ENCODE measurements at regions not wholly inside any gene's neighbourhood (a gene's known extent, or its start where the extent isn't known, plus 50 kb on each side); places are given as distances from the start of the nearest gene placed in this dataset.

DNA sequence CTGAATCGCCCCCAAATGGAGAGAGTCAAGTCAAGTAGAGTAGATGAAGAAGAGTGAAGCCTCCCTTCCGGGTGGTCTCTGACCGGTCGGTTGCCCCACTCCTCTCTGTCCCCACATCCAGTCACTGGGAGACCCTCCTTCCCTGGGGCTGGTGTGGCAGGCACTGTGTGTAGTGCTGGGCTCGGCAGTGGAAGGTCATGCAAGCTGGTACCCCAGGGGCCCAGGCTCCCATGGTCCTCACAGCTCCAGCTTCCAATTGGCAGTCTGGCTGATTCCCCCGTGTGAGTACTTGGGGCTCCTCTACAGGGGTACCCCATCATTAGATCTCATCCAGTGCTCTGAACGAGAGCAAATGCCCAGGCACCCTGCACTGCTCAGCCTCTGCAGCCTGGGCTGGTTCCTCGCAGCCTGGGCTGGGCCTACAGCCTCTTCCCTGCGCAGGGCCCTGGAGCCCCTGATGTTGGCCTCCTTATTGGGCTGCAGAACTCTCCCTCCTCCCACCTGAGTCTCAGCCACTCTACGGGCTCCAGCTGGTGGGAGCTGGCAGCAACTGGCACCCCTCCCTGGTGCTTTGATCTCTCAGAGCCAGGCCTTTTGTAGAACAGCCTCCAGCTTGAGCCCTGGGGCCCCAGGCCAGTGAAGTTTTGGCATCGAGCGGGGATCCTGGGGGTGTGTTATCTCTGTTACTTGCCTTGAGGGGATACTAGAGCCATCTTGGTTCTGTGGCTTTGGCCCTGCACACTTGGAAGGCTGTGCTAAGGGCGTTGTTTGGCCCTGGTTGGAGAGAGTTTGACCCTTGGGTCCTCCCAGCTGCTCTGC lies 187.8 kb upstream of the HDAC4 start:
- H3K4me3 ChIP-seq, result no peak overlapping the region
- H3K9ac ChIP-seq (ENCODE audit: insufficient read depth in 1 of 2, low read depth in 2 of 2, low read length in 2 of 2), result no peak overlapping the region
- no peak overlapping the region for H2AFZ ChIP-seq (ENCODE audit: low read depth, low read length)
- H4K20me1 ChIP-seq (replicated peaks; ENCODE audit: control insufficient read depth, insufficient read depth, low read length), result 0 out of 2 replicates have a peak, but pooled peaks cover 3% of the 10 kb centered on the region
- no peaks in the 10 kb centered on the region for H3K36me3 ChIP-seq (ENCODE audit: control insufficient read depth, insufficient read depth, low read length)
- no peak for ATAC-seq
- DNase-seq (ENCODE audit: extremely low read depth in 1 of 4, low spot score in 3 of 4), result no peak
- no peaks in the 10 kb centered on the region for H3K9me1 ChIP-seq (ENCODE audit: control insufficient read depth, insufficient read depth, low read length)
- H3K9me3 ChIP-seq (replicated peaks; ENCODE audit: control insufficient read depth, insufficient read depth, low read depth, low read length), result no peaks in the 10 kb centered on the region
- no peaks in the 10 kb centered on the region for H3K79me2 ChIP-seq (ENCODE audit: control insufficient read depth, insufficient read depth, low read length)
- 0% methylated on average over 6 of the region's 13 CpGs for WGBS (ENCODE audit: insufficient coverage, low coverage, missing lambda C conversion rate)
- BruUV-seq (replicated peaks), result no TSS peak
- in situ Hi-C loops (cut with MboI), result no loop called here
- no peak overlapping the region for H3K4me2 ChIP-seq (ENCODE audit: insufficient read depth, low read length)
- peaks cover 0 to 38% of the 10 kb centered on the region in 2 experiments; a peak in 4 of 5 replicates for H3K27me3 ChIP-seq (ENCODE audit: control insufficient read depth in 2 of 2, insufficient read depth in 2 of 2, low read length in 2 of 2)
- TF ChIP-seq CBX5 (IDR thresholded peaks at IDR 0.05; ENCODE audit: borderline replicate concordance, low read depth) (no peak), RNF2 (IDR thresholded peaks at IDR 0.05) (no peak), ZNF507 (tag; conservative IDR thresholded peaks at IDR 0.05) (no peak), ZKSCAN8 (CRISPR knock-in tag; IDR thresholded peaks at IDR 0.05) (no peak), ZZZ3 (IDR thresholded peaks at IDR 0.05) (no peak), XRCC4 (IDR thresholded peaks at IDR 0.05; ENCODE audit: extremely low read depth, insufficient read depth, insufficient read length) (no peak)
- TF ChIP-seq, protein P1, sequence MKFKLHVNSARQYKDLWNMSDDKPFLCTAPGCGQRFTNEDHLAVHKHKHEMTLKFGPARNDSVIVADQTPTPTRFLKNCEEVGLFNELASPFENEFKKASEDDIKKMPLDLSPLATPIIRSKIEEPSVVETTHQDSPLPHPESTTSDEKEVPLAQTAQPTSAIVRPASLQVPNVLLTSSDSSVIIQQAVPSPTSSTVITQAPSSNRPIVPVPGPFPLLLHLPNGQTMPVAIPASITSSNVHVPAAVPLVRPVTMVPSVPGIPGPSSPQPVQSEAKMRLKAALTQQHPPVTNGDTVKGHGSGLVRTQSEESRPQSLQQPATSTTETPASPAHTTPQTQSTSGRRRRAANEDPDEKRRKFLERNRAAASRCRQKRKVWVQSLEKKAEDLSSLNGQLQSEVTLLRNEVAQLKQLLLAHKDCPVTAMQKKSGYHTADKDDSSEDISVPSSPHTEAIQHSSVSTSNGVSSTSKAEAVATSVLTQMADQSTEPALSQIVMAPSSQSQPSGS (CRISPR knock-in tag; IDR thresholded peaks at IDR 0.05), result no peak
- H3K4me1 ChIP-seq (replicated peaks in 1 of 2; ENCODE audit: control insufficient read depth in 2 of 2, insufficient read depth in 2 of 2, low read length in 2 of 2), result no peaks in the 10 kb centered on the region; a peak in 1 of 5 replicates
- CTCF ChIA-PET (ENCODE audit: low intra/inter-chr PET ratio), result no interaction called here
- POLR2A ChIA-PET, result no interaction called here
- no peak overlapping the region for H3K27ac ChIP-seq (ENCODE audit: extremely low read depth, low read depth, low read length)
- intact Hi-C loops (cut with micrococcal nuclease), result no loop called here
- FAIRE-seq, result no peak
